Tibial artery (tissue), 4 donors: ENCODE measurements at regions not wholly inside any gene's neighbourhood (a gene's known extent, or its start where the extent isn't known, plus 50 kb on each side); places are given as distances from the start of the nearest gene placed in this dataset.

Source experiments
- DNase-seq, 2 donors: peaks; one replicate each; pipeline ENCODE4 v3.0.0-alpha.2; 2019
- H3K27ac ChIP-seq, 2 donors: fragments of 200-600 bp; sonication (generic) in 1 of 2; 1 replicate in 1 of 2; 2 replicates in 1 of 2; pipeline ENCODE4 v1.5.1; 2018 to 2019; ENCODE audit warnings: mild to moderate bottlenecking in 1 of 2
- H3K27me3 ChIP-seq, 2 donors: fragments of 200-600 bp; sonication (generic) in 1 of 2; one replicate each; pipeline versions ENCODE4 v1.5.1 to v1.6.0; 2016 to 2019
- H3K36me3 ChIP-seq, 3 donors: fragments of 200-600 bp; sonication (generic) in 2 of 3; one replicate each; pipeline ENCODE4 v1.5.1; 2016 to 2019; ENCODE audit warnings: mild to moderate bottlenecking in 2 of 3
- H3K4me1 ChIP-seq, 4 donors: fragments of 200-600 bp; sonication (generic) in 2 of 4; 1 replicate in 3 of 4; 2 replicates in 1 of 4; pipeline ENCODE4 v1.5.1; 2016 to 2019
- H3K4me3 ChIP-seq, 2 donors: fragments of 200-600 bp; sonication (generic) in 1 of 2; 1 replicate in 1 of 2; 2 replicates in 1 of 2; pipeline ENCODE4 v1.5.1; 2018 to 2019; ENCODE audit warnings: mild to moderate bottlenecking in 2 of 2
- H3K9me3 ChIP-seq, 3 donors: fragments of 200-600 bp; sonication (generic) in 1 of 3; one replicate each; pipeline ENCODE4 v1.5.1; 2016 to 2019
- CTCF ChIP-seq, 2 experiments: fragments of 200-600 bp in 1 of 2; fragments of 450-650 bp in 1 of 2; IDR thresholded peaks; one replicate each; pipeline ENCODE4 v1.5.1; 2017 to 2019; ENCODE audit warnings: antibody characterized with exemption in 2 of 2, mild to moderate bottlenecking in 1 of 2, moderate library complexity in 1 of 2
- intact Hi-C: fragments of 100-400 bp; cut with DNase I; formaldehyde crosslinking; loops from one replicate; pipeline ENCODE4 v1.15.0; 2023; ENCODE audit warnings: low total_unique reads

GRCh38 chr2:35929551-35929950 lies 426.0 kb upstream of the CRIM1 start:
- H3K4me3 ChIP-seq = no peak overlapping the region
- intact Hi-C loops = no loop called here
- no peaks in the 10 kb centered on the region for H3K36me3 ChIP-seq
- H3K27me3 ChIP-seq = no peaks in the 10 kb centered on the region
- no peak for TF ChIP-seq CTCF (IDR thresholded peaks at IDR 0.05)
- H3K4me1 ChIP-seq = peaks cover 0 to 2% (median 0%) of the 10 kb centered on the region in 4 donors
- no peaks in the 10 kb centered on the region for H3K9me3 ChIP-seq
- H3K27ac ChIP-seq = no peak overlapping the region
- DNase-seq = no peak

GRCh38 chr2:35920061-35920460 lies 435.5 kb upstream of the CRIM1 start:
- H3K36me3 ChIP-seq = no peaks in the 10 kb centered on the region
- no peaks in the 10 kb centered on the region for H3K9me3 ChIP-seq
- TF ChIP-seq CTCF (IDR thresholded peaks at IDR 0.05) = no peak
- intact Hi-C loops = no loop called here
- peaks cover 0 to 3% (median 0%) of the 10 kb centered on the region in 4 donors for H3K4me1 ChIP-seq
- H3K4me3 ChIP-seq = no peak overlapping the region
- H3K27ac ChIP-seq = no peak overlapping the region
- H3K27me3 ChIP-seq = no peaks in the 10 kb centered on the region
- no peak for DNase-seq

GRCh38 chr2:35915261-35915660 lies 440.3 kb upstream of the CRIM1 start:
- no peak for TF ChIP-seq CTCF (IDR thresholded peaks at IDR 0.05)
- Histone ChIP-seq H3K27ac (no peak overlapping the region), H3K4me1 (no peaks in the 10 kb centered on the region), H3K36me3 (no peaks in the 10 kb centered on the region), H3K4me3 (no peak overlapping the region), H3K9me3 (no peaks in the 10 kb centered on the region), H3K27me3 (no peaks in the 10 kb centered on the region)
- DNase-seq = no peak
- intact Hi-C loops = no loop called here

- no peak overlapping the region for H3K4me3 ChIP-seq
- no peaks in the 10 kb centered on the region for H3K4me1 ChIP-seq
Measured at GRCh38 chr2:35891936-35892335, 463.6 kb upstream of the CRIM1 start.

GRCh38 chr2:35891528-35891927 lies 464.1 kb upstream of the CRIM1 start:
- no peaks in the 10 kb centered on the region for H3K4me1 ChIP-seq
- H3K36me3 ChIP-seq = no peaks in the 10 kb centered on the region
- no peaks in the 10 kb centered on the region for H3K27me3 ChIP-seq
- intact Hi-C loops = no loop called here
- DNase-seq = no peak
- H3K9me3 ChIP-seq = no peaks in the 10 kb centered on the region
- no peak for TF ChIP-seq CTCF (IDR thresholded peaks at IDR 0.05)
- no peak overlapping the region for H3K27ac ChIP-seq
- no peak overlapping the region for H3K4me3 ChIP-seq

More at GRCh38 chr2:35891936-35892335, 463.6 kb upstream of the CRIM1 start:
- no peak for DNase-seq
- intact Hi-C loops = no loop called here
- Histone ChIP-seq H3K9me3 (no peaks in the 10 kb centered on the region), H3K27ac (no peak overlapping the region), H3K27me3 (no peaks in the 10 kb centered on the region), H3K36me3 (no peaks in the 10 kb centered on the region)
- no peak for TF ChIP-seq CTCF (IDR thresholded peaks at IDR 0.05)

- Histone ChIP-seq H3K9me3 (no peaks in the 10 kb centered on the region), H3K27me3 (no peaks in the 10 kb centered on the region), H3K4me3 (no peak overlapping the region), H3K27ac (no peak overlapping the region), H3K36me3 (no peaks in the 10 kb centered on the region), H3K4me1 (no peaks in the 10 kb centered on the region)
- no peak for TF ChIP-seq CTCF (IDR thresholded peaks at IDR 0.05)
- DNase-seq = no peak
- intact Hi-C loops = no loop called here
Measured at GRCh38 chr2:35887146-35887545, 468.4 kb upstream of the CRIM1 start.
